Progenitor cell of endocrine pancreas (in vitro differentiated cells): ENCODE measurements at regions not wholly inside any gene's neighbourhood (a gene's known extent, or its start where the extent isn't known, plus 50 kb on each side); places are given as distances from the start of the nearest gene placed in this dataset.

Experiments used
- DNase-seq: peaks from one replicate; pipeline ENCODE4 v3.0.0; 2021; ENCODE audit warnings: low spot score; ENCODE audit not compliant: unreplicated experiment
- H3K27ac Mint-ChIP-seq: 2 replicates; pipeline ENCODE4 v1.8.0; 2021; ENCODE audit warnings: mild to moderate bottlenecking, moderate library complexity, mixed read lengths
- H3K27me3 Mint-ChIP-seq: 2 replicates; pipeline ENCODE4 v1.8.0; 2021; ENCODE audit warnings: mixed read lengths
- H3K36me3 Mint-ChIP-seq: 2 replicates; pipeline ENCODE4 v1.8.0; 2022; ENCODE audit warnings: mixed read lengths; ENCODE audit not compliant: insufficient read depth
- H3K4me1 Mint-ChIP-seq: 2 replicates; pipeline ENCODE4 v1.8.0; 2021; ENCODE audit warnings: low read depth, mixed read lengths
- H3K4me3 Mint-ChIP-seq: 2 replicates; pipeline ENCODE4 v1.8.0; 2021; ENCODE audit warnings: low read depth, mild to moderate bottlenecking, moderate library complexity, mixed read lengths
- H3K9me3 Mint-ChIP-seq: 2 replicates; pipeline ENCODE4 v1.8.0; 2021; ENCODE audit warnings: low read depth, mixed read lengths
- TF ChIP-seq, protein P1 (sequence below): fragments of 200-600 bp; sonication (generic); IDR thresholded peaks from one replicate; pipeline ENCODE4 v1.5.0; 2021; ENCODE audit warnings: antibody characterized with exemption, mild to moderate bottlenecking; ENCODE audit not compliant: unreplicated experiment

DNA sequence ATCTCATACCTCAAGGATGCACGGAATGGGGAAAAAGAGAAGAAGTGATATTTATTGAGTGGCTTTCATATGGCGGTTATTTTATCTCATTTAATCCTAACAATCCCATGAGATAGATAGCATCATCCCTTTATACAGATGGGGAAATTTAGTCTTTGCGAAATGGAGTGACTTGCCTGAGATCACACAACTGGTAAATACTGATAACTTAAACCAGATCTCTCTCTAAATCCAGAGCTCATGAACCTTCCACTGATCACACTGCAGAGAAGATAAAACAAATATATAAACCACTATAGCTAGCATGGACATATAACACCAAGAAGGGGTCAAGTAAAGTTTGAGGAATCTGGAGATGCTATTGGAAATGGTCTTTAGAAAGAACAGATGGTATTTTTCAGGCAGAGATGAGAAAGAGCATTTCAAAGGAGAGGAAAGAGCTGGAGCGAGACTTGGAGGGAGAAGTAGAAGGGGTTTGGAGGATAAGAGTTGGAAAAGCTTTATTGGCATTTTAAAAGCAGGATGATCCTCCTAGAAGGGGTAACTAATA is 139.8 kb upstream of the TNFAIP3 start:
- H3K27me3 Mint-ChIP-seq = peaks cover 10% of the 10 kb centered on the region
- no peak overlapping the region for H3K27ac Mint-ChIP-seq
- TF ChIP-seq, protein P1, sequence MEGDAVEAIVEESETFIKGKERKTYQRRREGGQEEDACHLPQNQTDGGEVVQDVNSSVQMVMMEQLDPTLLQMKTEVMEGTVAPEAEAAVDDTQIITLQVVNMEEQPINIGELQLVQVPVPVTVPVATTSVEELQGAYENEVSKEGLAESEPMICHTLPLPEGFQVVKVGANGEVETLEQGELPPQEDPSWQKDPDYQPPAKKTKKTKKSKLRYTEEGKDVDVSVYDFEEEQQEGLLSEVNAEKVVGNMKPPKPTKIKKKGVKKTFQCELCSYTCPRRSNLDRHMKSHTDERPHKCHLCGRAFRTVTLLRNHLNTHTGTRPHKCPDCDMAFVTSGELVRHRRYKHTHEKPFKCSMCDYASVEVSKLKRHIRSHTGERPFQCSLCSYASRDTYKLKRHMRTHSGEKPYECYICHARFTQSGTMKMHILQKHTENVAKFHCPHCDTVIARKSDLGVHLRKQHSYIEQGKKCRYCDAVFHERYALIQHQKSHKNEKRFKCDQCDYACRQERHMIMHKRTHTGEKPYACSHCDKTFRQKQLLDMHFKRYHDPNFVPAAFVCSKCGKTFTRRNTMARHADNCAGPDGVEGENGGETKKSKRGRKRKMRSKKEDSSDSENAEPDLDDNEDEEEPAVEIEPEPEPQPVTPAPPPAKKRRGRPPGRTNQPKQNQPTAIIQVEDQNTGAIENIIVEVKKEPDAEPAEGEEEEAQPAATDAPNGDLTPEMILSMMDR = no peak
- no peak overlapping the region for H3K4me3 Mint-ChIP-seq
- DNase-seq = no peak
- no peaks in the 10 kb centered on the region for H3K9me3 Mint-ChIP-seq
- H3K36me3 Mint-ChIP-seq = no peaks in the 10 kb centered on the region
- no peaks in the 10 kb centered on the region for H3K4me1 Mint-ChIP-seq

DNA sequence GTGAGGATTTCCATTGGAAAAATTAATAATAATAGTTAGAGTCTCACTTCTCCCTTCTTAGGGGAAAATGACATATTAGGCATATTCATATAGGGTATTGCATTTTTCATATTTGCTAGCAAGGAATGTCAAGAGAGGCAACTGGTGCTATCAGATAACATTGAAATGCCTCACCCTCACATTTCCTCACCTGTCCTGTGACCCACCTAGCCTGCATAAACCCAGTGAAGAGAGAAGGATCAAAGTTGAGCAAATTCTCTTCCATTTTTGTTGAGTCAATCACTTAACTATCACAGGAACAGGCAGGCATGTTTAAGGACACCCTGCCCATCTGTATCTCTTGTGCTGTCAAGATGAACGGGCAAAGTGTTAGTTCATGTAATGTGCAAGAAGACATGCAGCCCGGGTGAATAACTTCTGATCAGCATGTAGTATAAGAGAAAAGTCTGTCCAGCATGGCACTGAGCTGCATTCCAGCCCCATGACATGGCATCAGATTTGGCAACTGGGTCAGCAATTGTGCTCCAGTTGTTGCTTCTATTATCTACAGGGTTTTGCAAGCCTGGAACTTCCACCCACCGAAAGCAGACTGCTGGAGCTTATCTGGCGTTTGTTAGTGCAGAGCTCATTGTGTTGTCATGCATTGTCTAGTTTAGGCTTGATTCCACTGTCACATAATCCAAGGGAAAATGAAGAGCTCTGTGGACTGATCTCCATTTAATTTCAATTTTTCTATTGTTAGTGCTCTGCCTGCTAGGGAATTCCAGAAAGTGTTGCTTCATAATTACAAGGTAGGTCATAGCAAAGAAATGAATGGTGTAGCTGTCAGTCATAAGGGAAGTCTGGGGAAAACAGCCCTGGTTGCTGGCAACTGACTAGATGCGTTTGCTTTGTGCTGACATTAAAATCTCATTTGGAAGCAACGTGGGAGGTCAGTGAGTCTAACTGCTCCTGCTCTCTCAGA is 138.4 kb upstream of the TNFAIP3 start:
- H3K4me1 Mint-ChIP-seq = no peaks in the 10 kb centered on the region
- TF ChIP-seq, protein P1 = no peak

DNA sequence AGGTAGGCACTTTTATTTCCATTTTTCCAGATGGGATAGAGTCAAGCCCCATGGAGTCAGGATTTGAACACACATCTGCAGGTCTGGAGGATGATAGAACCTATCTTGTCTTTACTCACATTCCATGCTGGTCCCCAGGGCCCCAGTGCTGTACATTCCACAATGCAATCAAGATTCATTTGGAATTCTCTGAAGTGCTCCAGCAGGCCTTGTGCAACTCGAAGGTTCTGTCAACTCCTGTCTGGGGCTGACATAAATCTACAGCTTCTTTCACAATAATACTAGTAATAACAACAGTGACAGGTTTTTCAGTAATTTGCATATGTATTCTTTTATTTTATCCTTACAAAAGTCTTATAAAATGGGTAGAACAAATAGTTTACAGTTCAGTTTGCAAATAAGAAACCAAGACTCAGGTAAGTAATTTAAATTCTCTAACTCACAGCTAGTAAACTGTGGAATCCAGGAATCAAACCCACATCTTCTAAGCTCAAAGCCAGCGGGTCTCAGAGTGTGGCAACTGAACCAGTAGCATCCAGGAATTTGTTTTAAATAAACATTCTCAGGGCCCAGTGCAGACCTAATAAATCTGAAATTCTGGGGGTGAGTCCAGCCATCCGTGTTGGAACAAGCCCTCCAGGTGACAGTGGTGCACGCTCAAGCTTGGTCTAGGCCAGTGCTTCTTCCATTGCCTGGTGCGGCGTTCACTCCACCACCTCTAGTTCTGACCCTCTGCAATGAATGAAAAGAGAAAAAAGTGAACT is 137.0 kb upstream of the TNFAIP3 start:
- DNase-seq = no peak
- Mint-ChIP-seq H3K9me3 (no peaks in the 10 kb centered on the region), H3K27ac (no peak overlapping the region), H3K4me1 (no peaks in the 10 kb centered on the region), H3K4me3 (no peak overlapping the region), H3K36me3 (no peaks in the 10 kb centered on the region), H3K27me3 (peaks cover 10% of the 10 kb centered on the region)
- TF ChIP-seq, protein P1 = no peak

More for the DNA sequence above, 138.4 kb upstream of the TNFAIP3 start:
- Mint-ChIP-seq H3K27me3 (peaks cover 10% of the 10 kb centered on the region), H3K9me3 (no peaks in the 10 kb centered on the region), H3K27ac (no peak overlapping the region), H3K4me3 (no peak overlapping the region), H3K36me3 (no peaks in the 10 kb centered on the region)
- no peak for DNase-seq

DNA sequence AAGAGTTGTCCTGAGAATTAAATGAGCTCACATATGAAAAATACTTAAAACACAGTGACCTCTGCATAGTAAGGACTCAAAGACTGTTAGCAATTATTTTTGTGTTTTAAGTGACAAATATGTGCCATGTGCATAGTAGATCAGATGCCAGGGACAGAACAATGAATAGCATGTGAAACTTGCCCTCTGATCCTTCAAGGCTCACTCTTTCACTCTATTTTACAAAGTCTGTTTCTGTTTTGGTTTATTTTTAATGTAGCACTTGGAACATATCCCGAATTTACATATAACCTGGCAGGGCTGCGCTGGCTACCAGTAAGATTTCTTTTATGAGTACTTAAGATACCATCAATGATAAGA is 135.5 kb upstream of the TNFAIP3 start:
- Mint-ChIP-seq H3K4me3 (no peak overlapping the region), H3K27me3 (peaks cover 10% of the 10 kb centered on the region), H3K27ac (no peak overlapping the region), H3K36me3 (no peaks in the 10 kb centered on the region), H3K9me3 (no peaks in the 10 kb centered on the region), H3K4me1 (no peaks in the 10 kb centered on the region)
- TF ChIP-seq, protein P1 = no peak
- DNase-seq = no peak

DNA sequence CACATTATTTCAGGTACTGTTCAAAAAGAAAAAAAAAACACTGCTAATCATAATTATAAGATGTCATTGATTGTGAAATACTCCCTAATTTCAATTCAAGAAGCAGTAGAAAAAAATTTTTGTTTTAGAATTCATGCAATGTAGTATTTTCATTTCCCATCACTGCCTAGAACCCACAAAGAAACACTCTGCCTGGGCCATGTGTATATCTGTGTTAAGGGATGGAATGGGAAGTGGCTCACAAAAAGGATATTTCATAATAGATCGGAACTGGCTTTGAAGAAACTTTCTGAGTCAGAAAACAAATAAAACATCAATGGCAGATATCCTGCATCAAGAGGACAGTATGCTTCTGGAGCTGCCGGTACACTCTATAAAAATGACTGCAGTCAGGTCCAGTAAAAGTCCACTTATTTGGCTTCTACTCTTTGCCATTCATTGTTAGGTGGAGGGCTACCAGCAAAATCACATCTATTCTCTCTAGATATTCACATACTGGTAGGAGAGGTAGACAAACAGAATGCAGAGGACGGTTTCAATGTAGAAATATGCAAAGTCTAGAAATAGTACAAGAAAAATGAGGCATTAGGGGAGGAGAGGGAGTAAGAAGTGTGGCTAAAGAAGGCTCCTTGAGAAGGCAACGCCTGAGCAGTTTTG is 135.0 kb upstream of the TNFAIP3 start:
- TF ChIP-seq, protein P1 = no peak
- no peak overlapping the region for H3K4me3 Mint-ChIP-seq

More for the DNA sequence above, 135.0 kb upstream of the TNFAIP3 start:
- Mint-ChIP-seq H3K27me3 (peaks cover 10% of the 10 kb centered on the region), H3K4me1 (no peaks in the 10 kb centered on the region), H3K36me3 (no peaks in the 10 kb centered on the region), H3K27ac (no peak overlapping the region), H3K9me3 (no peaks in the 10 kb centered on the region)
- DNase-seq = no peak
